Renal pelvis (tissue), 1 donor: ENCODE measurements at regions not wholly inside any gene's neighbourhood (a gene's known extent, or its start where the extent isn't known, plus 50 kb on each side); places are given as distances from the start of the nearest gene placed in this dataset.

ENCODE experiments used
- DNase-seq: peaks from one replicate; pipeline ENCODE4 v3.0.0-alpha.2; 2013

DNA sequence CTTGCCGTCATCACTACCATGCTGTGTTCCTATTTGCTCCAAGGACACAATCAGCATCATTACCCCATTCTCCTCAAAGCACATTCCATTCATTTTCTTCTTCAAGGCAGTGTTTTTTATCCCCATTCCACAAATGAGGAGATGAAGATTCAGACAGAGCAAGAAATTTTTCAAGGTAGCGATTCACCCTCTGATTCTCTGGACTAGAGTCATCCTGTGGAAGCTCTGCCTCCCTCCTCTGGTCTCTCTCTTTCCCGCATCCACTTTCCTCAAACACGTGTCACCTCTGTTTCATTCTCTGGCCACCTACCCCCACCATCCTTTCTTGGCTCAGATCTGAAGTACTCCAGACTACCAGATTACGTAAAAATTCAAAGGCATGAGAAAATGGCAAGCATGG, 297.9 kb downstream of the SOX11 start:
- no peak for DNase-seq

DNA sequence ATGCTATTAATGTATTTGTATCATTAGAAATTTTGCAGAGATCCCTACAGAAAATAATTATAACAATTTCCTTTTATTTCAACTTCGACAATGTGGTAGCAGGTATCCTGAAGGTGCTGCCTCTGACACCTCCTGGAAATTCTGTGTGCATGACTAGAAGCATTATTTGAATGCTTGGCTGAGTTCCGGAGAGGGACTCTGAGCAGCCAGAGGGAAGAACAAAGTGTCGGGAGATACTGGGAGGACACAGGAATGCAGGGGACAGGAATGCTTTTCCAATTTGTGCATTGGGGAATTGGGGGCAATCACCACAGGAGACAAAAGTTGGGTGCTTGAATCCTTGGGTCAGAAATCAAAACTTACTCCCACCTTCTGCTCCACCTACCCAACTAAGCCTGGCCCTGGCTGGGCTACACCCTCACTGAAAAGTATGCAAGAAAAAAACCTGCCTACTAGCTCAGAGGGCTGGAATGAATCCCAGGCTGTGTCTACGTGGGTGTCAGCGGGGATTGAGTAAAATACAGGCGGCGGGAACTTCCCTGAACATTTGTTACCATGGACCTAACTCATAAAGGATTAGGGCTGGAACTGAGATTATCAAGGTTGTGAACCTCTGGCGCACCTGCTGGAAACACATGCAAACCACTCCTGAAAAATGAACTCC, 299.3 kb downstream of the SOX11 start:
- DNase-seq = no peak

DNA sequence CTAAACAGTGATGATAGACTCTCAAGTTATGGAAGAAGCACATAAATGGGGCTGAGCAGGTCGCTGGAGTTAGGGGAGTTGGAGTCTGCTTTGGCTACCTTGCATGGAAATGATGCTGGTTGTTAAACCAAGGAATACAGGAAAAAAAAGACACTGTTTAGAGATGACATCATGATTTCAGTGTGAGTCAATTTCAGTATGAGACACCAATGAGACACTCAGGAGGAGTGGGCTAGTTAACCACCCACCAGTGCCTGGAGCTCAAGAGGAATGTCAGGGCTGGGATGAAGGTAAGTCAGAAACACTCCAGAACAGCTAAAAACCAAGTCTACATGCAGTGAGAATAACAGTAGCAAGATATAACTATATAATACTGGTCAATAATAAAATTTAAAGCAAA, 303.6 kb downstream of the SOX11 start:
- DNase-seq = no peak

DNA sequence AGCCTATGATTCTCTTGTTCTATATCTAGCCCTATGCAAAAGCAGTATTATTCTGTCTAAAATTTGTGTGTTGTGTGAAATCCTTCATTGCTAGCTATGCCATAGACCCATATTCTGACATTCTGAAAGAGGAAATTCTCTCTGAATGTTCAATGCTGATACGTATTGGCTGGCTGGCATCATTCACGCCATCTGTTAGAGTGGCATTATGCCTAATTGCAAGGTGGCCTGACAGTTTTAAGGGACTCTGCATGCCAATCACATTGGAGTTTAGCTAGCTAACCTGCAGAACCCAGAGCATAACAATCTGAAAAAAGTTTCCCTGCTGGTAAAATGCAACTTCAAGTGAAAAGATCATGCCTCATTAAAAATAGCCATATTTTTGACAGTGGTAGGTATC, 316.0 kb downstream of the SOX11 start:
- no peak for DNase-seq

DNA sequence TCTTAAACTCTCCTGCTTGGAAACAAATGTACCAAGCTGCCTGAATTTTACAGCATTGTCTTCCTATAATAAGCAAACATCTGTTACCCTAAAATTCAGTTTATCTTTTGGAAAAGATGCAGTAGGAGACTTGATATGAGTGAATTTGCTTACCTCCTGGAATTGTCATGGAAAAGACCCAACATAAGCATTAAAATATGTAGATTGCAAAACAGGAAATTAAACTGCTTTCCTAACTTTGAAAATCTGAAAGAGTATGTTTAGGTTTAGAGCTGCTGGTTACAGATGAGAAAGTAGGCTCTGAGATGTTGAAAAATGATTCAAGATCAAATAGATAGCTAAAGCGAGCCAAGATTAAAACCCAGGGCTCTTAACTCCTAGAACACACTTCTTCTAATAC, 316.5 kb downstream of the SOX11 start:
- DNase-seq = no peak

DNA sequence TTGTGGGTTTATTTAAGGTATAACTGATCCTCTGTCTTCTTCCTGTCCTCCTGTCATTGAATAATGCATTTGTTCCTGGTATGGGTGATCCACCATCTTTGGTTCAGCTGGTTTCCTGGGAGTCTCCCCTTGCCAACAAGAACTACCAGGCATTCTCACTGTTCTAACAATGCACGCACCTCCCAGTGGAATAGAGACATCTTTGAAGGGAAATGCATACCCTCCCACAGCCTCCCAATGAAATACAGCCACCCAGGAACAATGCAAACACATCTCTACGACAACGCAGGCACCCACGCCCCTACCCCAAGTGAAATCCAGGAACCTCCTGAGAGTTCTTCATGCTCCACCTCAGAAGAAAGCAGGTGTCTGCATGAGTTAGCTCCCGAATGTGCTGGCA, 318.0 kb downstream of the SOX11 start:
- DNase-seq = no peak

DNA sequence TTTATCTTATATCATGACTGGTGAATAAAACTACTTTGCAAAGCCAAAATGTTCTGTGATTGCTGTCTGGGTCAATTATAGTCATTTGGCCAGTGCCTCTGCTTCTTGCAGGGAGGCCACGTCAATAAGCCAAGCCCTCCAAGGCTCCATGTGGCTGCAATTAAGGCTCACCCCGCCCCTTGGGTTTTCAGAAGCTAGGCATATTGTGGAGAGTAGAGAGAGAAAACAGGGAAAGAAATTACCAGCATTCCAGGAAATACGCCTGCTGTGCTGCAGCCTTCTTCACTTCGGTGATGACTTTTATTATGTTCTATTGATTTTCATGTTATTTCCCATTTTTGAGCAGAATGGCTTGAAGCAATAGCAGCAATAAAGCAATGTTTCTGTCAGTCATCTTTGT, 319.7 kb downstream of the SOX11 start:
- no peak for DNase-seq

DNA sequence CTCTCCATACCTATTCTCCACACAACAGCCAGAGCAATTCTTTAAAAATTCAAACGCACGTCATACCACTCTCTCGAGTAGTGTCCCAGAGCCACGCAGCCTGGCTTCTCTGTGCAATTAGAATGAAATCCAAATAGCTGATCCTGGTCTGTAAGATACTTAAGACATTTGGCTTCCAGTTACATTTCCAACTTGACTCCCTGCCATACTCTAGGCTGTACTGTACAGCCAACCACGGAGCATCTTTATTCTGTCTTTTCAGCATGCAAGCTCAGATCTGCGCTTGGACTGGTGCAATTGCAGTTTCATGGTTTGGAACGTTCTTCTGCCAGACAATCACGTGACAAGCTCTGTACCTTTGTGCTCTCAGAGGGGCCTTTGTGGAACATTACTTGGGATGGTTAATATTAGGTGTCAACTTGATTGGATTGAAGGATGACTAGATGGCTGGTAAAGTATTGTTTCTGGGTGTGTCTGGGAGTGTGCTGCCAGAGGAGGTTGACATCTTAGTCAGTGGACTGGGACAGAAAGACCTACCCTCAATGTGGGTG, 325.6 kb downstream of the SOX11 start:
- no peak for DNase-seq

DNA sequence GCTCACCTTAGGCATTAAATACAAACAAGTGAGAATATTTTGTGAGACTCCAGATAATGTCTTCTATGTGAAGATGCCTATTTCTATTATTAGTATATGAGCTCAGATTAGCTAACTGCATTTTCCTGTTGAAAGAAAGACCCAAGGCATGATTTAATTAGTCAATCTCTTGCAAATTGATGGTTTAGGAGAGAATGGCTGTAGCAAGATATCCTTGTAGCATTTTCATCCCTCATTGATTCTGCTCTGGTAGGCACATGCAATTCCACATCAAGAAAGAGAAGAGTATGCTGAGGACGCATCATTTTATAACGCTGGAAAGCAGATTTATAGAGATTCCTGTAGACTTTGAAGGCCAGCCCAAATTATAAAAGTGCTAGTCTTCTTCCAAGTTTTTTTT, 332.0 kb downstream of the SOX11 start:
- no peak for DNase-seq

DNA sequence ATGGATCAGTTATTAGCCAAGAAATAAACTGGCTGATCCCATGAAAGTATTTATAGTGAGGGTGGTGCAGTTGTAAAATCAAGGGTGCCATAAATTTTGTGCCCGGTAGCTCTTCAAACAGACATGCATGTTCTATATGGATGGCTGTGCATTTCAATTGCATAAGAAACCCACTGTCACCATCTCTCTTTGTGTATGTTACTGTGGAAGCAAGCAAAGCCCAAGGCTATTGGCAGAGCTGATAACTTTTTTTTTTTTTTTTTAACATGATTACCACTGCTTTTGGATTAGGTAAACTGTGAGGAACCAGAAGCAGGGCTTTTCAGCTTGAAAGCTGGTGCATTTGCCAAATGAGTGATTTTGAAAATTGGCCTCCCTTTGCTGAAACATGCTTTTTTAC, 332.6 kb downstream of the SOX11 start:
- DNase-seq = no peak

DNA sequence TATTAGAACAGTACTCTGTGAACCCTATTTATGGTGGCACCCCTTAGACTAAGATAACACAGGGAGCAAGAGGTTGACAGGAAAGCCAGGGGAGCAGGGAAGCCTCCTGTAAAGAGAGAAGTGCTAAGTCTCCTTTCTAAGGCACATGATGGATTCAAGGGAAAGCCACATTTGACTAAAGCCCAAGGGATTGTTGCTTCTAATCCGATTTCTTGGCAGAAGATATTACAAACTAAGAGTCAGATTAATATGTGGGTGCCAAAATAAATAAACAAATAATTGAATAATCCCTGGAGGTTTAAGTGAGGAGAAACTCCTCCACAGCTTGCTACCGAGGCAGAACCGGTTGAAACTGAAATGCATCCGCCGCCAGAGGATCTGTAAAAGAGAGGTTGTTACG, 333.2 kb downstream of the SOX11 start:
- no peak for DNase-seq

DNA sequence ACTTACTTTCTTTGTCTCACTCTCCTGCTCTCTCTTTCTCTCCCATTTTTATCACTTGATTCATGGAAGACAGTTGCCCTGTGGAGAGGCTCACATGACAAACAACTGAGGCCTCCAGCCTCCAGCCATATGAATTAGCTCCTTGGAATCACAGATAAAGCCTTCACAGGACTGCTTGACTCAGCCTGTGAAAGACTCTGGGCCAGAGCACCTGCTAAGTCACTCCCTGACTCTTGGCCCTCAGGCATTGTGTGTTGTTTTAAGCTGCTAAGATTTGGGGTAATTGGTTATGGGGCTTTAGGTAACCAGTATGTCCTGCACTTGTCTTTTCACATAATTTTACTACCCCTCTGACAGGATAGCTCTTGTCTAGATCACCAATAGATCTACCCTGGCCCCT, 334.9 kb downstream of the SOX11 start:
- DNase-seq = no peak

DNA sequence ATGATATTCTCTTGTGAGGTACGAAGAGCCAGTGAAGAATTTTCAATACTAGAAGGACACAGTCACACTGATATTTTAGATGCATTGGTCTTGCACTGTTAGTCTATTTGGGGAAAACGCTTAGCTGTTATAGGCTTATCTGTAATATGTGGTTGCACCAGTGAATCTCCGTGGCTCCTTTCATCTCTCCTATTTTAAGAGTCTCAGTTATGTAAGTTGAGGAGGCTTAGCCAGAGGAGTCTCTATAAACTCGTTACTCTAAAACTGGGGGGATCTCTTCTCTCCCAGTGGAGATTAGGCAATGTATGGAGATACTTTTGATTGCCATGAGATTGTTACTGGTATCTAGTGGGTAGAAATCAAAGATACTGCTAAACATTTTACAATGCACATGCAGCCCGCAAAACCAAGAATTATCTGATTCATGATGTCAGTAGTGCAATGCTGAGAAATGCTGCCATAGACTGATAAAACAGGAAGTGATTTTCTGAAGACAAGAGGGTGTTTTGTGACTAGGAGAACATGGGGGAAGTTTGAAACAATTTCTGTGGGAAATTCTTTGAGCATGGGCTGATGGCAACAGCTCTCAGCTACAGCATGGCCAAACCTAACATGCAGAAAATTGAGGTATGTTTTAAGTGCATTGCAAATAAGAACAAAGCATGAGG, 339.1 kb downstream of the SOX11 start:
- no peak for DNase-seq

DNA sequence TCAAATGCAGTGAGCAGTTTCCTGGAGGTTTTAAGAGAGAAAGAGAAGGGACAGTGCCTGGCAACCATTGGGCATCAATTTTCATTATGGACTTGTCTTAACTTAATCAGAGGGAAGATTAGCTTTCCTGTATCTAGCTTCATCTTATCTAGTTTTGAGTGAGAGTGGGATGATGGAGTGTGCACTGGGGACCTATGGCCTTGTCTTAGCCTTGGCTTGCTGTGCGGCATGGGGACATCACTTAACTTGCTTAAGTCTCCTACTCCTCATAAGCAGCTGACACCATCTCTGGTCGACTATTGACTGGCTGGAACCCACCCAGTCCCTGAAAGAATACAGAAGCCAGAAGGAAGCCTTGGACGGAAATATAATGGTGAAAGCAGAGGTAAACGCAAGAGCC, 344.0 kb downstream of the SOX11 start:
- no peak for DNase-seq

DNA sequence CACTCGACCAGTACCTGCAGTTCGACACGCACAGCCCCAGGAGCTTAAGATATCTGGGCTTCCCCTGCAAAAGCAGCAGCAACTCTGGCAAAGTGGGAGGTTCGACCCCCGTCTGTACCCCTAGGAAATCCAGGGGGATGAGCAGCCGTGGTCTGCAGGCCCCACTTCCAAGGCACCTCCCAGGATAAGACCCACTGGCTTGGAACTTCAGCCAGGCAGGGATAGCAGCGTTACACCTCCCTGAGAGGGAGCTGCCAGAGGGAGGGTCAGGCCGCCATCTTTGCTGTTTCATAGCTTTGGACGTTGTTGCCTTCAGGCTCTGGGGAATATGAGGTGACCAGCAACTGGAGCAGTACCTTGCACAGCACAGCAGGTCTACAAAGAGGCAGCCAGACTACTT, 351.1 kb downstream of the SOX11 start:
- DNase-seq = no peak

DNA sequence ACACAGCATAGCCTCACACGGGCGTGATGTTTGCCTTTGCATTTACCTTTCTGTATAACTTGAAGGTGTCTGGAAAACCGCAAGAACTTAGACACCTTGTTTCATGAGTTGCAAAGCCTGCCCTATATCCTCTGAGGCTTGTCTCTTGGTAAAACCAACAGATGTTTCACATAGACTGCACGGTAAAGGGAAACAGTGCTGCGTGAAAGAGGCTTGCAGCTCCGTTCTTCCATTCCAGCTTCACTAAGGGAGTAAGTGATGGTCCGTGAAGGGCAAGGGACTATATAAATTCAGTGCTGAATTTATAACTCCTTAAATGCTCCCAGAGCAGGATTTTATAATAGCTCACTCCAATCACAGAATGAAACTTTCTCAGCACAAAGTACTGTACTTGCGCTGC, 360.5 kb downstream of the SOX11 start:
- DNase-seq = no peak

DNA sequence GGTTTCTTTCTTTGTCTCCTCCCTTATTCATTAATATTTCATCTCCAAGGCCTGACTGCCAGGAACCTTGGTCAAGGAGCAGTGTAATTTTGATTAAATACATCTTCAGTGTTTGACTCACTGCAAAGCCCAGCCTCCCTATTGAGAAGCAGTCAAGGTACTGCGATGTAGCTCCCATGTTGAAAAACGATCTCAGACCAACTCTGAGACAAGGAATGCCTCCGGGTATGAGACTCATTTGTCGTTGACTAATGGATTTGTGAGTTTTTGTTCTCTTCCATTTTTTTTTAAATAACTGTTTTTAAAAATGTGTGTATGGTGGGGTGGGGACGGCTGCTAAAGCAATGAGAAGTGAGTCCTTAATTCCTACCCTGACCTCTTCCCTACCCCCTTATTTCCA, 361.6 kb downstream of the SOX11 start:
- no peak for DNase-seq

DNA sequence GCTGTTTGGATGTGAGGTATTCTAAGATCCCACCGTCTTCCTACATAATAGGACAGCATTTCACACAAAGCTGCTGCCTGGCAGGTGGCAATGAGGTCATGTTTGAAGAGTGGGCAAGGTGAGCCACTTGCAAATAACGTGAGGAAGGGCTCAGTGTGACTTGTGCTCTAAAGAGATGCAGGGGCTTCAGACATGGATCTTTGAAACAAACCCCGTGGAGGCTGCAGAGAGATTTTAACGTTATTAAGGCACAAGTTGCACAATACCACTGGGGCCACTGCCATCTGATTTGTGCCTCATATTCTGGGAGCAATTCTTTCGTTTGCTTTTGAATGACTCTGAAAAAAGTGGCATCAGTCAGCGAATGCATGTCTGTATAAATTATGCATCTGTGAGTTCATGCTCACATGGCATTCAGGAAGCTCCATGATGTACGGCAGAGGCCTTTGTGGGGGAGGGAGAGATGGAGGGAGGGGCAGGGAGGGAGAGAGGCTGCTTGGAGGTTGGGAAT, 362.0 kb downstream of the SOX11 start:
- DNase-seq = no peak

DNA sequence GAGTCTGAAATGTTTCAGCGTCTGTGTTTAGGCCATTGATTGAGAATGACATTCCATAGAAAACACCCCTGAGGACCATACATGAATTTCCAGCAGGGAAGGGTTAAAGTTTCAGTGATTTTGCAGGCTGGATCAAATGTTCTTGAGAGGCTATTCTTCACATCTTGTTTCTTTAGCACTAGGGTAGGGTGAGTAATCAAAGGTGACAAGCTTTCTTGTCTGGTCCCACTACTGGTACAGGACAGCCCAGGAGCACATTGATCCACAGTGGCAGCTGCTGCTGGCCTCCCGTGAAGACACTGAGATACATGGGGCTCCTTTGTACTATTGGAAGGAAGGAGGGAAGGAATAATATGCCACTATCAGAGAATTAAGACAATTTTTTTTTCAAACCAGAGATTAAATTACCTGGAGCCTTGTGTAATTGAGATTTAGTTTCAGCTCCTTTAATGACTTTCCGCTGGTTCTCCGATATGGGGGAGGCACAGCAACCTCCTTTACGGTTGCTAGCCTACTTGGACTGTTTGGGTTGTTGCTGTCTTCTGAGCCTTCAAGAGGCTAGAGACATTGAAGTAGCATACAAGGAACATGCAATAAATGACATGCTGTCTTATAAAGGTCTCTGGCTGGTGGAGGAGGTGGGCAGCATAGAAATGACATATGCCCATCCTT, 368.9 kb downstream of the SOX11 start:
- DNase-seq = no peak

DNA sequence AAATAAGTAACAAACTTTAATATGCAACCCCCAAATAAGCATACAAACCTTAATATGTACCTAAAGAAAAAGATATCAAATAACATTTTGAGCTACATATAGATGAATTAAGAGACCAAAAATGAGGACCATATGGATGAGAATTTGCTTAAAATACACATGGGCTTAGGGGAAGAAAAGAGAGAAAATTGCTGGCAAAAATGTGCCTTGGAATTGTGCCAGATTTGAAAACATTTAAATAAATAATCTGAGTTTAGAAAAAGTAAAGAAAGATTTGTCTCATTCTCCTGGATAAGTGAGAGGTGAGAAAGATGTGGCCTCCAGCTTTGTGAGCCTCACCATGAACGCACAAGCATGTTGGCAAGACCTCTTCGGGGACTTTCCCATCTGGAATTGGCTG, 372.6 kb downstream of the SOX11 start:
- no peak for DNase-seq

DNA sequence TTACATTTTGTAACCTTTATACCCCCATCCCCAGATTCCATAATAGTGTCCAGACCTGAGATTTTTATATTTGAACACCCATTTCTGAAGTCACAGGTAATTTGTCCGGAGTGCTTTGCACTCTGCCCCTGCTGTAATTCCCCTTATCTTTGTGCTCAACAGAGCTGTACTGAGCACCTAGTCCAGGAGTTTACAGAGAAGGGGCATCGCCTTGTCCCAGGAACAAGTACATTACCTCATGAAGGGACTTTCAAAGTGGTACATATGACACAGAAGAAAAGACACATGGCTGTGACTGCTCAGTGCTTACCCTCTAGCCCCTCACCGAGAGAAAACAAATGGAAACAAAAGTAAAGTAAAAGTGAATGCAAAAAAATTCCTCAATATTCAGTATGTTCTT, 373.5 kb downstream of the SOX11 start:
- no peak for DNase-seq

DNA sequence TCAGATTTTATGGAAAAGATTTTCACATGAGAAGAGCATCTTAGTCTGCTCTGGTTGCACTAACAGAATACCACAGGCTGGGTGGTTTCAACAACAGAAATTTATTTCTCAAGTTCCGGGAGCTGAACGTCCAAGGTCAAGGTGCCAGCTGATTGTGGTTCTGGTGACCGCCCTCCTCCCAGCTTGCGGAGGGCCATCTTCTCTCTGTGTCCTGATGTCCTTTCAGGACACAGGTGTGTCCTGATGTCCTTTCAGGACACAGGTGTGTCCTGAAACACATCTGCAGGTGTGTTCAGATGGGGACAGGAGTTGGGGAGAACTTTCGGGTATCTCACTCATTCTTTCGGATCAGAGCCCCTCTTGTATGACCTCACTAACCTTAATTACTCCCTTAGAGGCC, 374.9 kb downstream of the SOX11 start:
- DNase-seq = no peak

DNA sequence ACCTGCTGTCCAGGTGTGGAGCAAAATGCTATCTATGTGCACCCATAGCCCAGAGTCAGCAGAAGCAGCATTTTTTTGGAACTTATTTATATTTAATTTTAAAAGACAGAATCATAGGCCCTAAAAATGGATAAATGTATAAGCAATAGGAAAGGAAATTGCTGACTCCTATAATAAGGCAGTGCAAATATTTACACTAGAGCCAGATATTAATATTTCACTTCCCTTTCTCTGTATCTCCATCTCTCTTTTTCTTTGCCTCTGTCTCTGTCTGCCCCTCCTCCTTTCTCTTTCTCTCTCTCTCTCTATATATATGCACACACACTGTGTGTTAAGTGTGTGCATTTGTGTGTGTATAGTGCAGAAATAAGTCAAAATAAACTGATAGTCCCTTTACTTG, 375.6 kb downstream of the SOX11 start:
- DNase-seq = no peak
